GM23338 (cell line): ENCODE measurements at regions not wholly inside any gene's neighbourhood (a gene's known extent, or its start where the extent isn't known, plus 50 kb on each side); places are given as distances from the start of the nearest gene placed in this dataset.

ENCODE experiments used
- ATAC-seq: fragments of 200-7000 bp; cut with Tn5 transposase; 3 replicates; pipeline ENCODE4 v1.9.1; 2020
- DNase-seq: peaks from one replicate; pipeline ENCODE4 v3.0.0-alpha.2; 2015; ENCODE audit warnings: low spot score
- H2AFZ ChIP-seq: fragments of 200-600 bp; sonication (generic); 2 replicates; pipeline ENCODE4 v1.8.0; 2016; ENCODE audit warnings: antibody characterized with exemption, mild to moderate bottlenecking, moderate library complexity
- H3F3A ChIP-seq: fragments of 200-600 bp; sonication (generic); replicated peaks from 2 replicates; pipeline ENCODE4 v1.8.0; 2017; ENCODE audit warnings: antibody characterized with exemption, mixed run types, low read depth
- H3K27ac ChIP-seq: fragments of 200-600 bp; sonication (generic); 2 replicates; pipeline ENCODE4 v1.6.1; 2016; ENCODE audit warnings: low read depth
- H3K27me3 ChIP-seq: fragments of 200-600 bp; sonication (generic); 2 replicates; pipeline ENCODE4 v1.8.0; 2016; ENCODE audit warnings: mild to moderate bottlenecking, mixed run types, moderate library complexity; ENCODE audit not compliant: insufficient read depth
- H3K36me3 ChIP-seq: fragments of 200-600 bp; sonication (generic); 2 replicates; pipeline ENCODE4 v1.8.0; 2016; ENCODE audit warnings: mild to moderate bottlenecking; ENCODE audit not compliant: insufficient read depth
- H3K4me1 ChIP-seq: fragments of 200-600 bp; sonication (generic); 2 replicates; pipeline ENCODE4 v1.8.0; 2016; ENCODE audit warnings: mild to moderate bottlenecking, moderate library complexity; ENCODE audit not compliant: insufficient read depth
- H3K4me2 ChIP-seq: fragments of 200-600 bp; sonication (generic); 2 replicates; pipeline ENCODE4 v1.7.1; 2017; ENCODE audit warnings: mixed run types
- H3K4me3 ChIP-seq: fragments of 200-600 bp; sonication (generic); 2 replicates; pipeline ENCODE4 v1.6.1; 2016; ENCODE audit warnings: mixed run types
- H3K79me2 ChIP-seq: fragments of 200-600 bp; sonication (generic); replicated peaks from 2 replicates; pipeline ENCODE4 v1.8.0; 2017; ENCODE audit warnings: mild to moderate bottlenecking; ENCODE audit not compliant: insufficient read depth
- H3K9me2 ChIP-seq: fragments of 200-600 bp; sonication (generic); 2 replicates; pipeline ENCODE4 v1.8.0; 2017; ENCODE audit not compliant: insufficient read depth
- H4K20me1 ChIP-seq: fragments of 200-600 bp; sonication (generic); replicated peaks from 2 replicates; pipeline ENCODE4 v1.8.0; 2017; ENCODE audit warnings: mild to moderate bottlenecking; ENCODE audit not compliant: insufficient read depth
- H3K27ac Mint-ChIP-seq: 2 replicates; pipeline ENCODE4 v1.8.0; 2020; ENCODE audit warnings: inconsistent platforms, mild to moderate bottlenecking, moderate library complexity, mixed read lengths
- H3K27me3 Mint-ChIP-seq: 3 replicates; pipeline ENCODE4 v1.8.0; 2022; ENCODE audit warnings: low read depth, mild to moderate bottlenecking, moderate library complexity, mixed read lengths, inconsistent platforms; ENCODE audit not compliant: insufficient read depth, poor library complexity
- H3K36me3 Mint-ChIP-seq: 3 replicates; pipeline ENCODE4 v1.8.0; 2021; ENCODE audit warnings: low read depth, mild to moderate bottlenecking, inconsistent platforms, moderate library complexity, mixed read lengths
- H3K4me1 Mint-ChIP-seq: 3 replicates; pipeline ENCODE4 v1.8.0; 2020; ENCODE audit warnings: mild to moderate bottlenecking, inconsistent platforms, mixed read lengths
- H3K4me3 Mint-ChIP-seq: 3 replicates; pipeline ENCODE4 v1.8.0; 2021; ENCODE audit warnings: moderate library complexity, mild to moderate bottlenecking, inconsistent platforms, mixed read lengths
- H3K9me3 Mint-ChIP-seq: 3 replicates; pipeline ENCODE4 v1.8.0; 2020; ENCODE audit warnings: moderate library complexity, mild to moderate bottlenecking, inconsistent platforms, mixed read lengths
- CREB1 ChIP-seq: fragments of 250-450 bp; sonication (Bioruptor Pico); IDR thresholded peaks from 2 replicates; pipeline ENCODE4 v1.5.0; 2020; ENCODE audit warnings: low read depth, mild to moderate bottlenecking, moderate library complexity
- EZH2 ChIP-seq: fragments of 200-600 bp; sonication (generic); IDR thresholded peaks from one replicate; pipeline ENCODE4 v1.8.0; 2017; ENCODE audit warnings: antibody characterized with exemption, mild to moderate bottlenecking, low read depth; ENCODE audit not compliant: unreplicated experiment
- EZH2phosphoT487 ChIP-seq: fragments of 200-600 bp; sonication (generic); IDR thresholded peaks from one replicate; pipeline ENCODE4 v1.8.1; 2018; ENCODE audit warnings: antibody characterized with exemption; ENCODE audit not compliant: unreplicated experiment
- JUNB ChIP-seq: IDR thresholded peaks from one replicate; pipeline ENCODE4 v1.6.1; 2016; ENCODE audit warnings: antibody characterized with exemption; ENCODE audit not compliant: unreplicated experiment
- NANOG ChIP-seq: IDR thresholded peaks from 2 replicates; pipeline ENCODE4 v1.6.1; 2016; ENCODE audit warnings: antibody characterized with exemption, borderline replicate concordance
- POLR2AphosphoS5 ChIP-seq: IDR thresholded peaks from 2 replicates; pipeline ENCODE4 v1.6.1; 2016; ENCODE audit warnings: antibody characterized with exemption, low read depth
- STAT1 ChIP-seq: IDR thresholded peaks from one replicate; pipeline ENCODE4 v1.6.1; 2016; ENCODE audit warnings: antibody characterized with exemption; ENCODE audit not compliant: unreplicated experiment
- ZNF114 ChIP-seq: fragments of 250-450 bp; sonication (Bioruptor Pico); IDR thresholded peaks from 2 replicates; pipeline ENCODE4 v1.5.0; 2020; ENCODE audit warnings: mild to moderate bottlenecking, moderate library complexity
- ZNF331 ChIP-seq: fragments of 250-450 bp; sonication (Bioruptor Pico); IDR thresholded peaks from 2 replicates; pipeline ENCODE4 v1.5.0; 2020; ENCODE audit warnings: low read depth, mild to moderate bottlenecking, moderate library complexity
- TF ChIP-seq, protein P1 (sequence below): IDR thresholded peaks from one replicate; pipeline ENCODE4 v1.6.1; 2018; ENCODE audit warnings: antibody characterized with exemption; ENCODE audit not compliant: unreplicated experiment
- TF ChIP-seq, protein P2 (sequence below), 2 experiments: fragments of 200-600 bp in 1 of 2; sonication (generic) in 1 of 2; conservative IDR thresholded peaks; 2 replicates each; pipeline versions ENCODE4 v1.5.1 to v1.6.1; 2016 to 2017; ENCODE audit warnings: antibody characterized with exemption in 2 of 2, low read depth in 2 of 2, mild to moderate bottlenecking in 2 of 2, moderate library complexity in 1 of 2
- TF ChIP-seq, protein P3 (sequence below): fragments of 250-450 bp; sonication (Bioruptor Pico); IDR thresholded peaks from 2 replicates; pipeline ENCODE4 v1.5.0; 2020; ENCODE audit warnings: mild to moderate bottlenecking, moderate library complexity
- TF ChIP-seq, protein P4 (sequence below): IDR thresholded peaks from 2 replicates; pipeline ENCODE4 v1.6.1; 2016; ENCODE audit warnings: antibody characterized with exemption

DNA sequence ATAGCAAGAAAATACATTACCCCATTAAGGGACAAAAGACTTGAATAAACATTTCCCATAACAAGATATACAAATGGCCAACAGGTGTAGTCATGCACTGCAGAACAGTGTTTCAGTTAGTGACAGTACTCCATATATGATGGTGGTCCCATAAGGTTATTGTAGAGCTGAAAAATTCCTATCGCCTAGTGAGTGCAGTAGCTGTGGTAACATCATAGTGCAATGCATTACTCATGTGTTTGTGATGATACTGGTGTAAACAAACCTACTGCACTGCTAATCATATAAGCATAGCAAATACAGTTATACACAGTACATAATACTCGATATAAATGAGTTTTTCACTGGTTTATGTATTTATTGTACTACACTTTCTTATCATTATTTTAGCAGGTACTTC, 168.7 kb downstream of the C12orf75 start:
- H3K36me3 Mint-ChIP-seq: peaks cover 3% of the 10 kb centered on the region; the same call in 2 of the 3 replicates
- Histone ChIP-seq H3K4me1 (no peaks in the 10 kb centered on the region), H3K4me2 (no peak overlapping the region), H3K79me2 (no peaks in the 10 kb centered on the region), H3K9me2 (peaks cover 11% of the 10 kb centered on the region), H3K27ac (no peak overlapping the region), H2AFZ (no peak overlapping the region), H4K20me1 (no peaks in the 10 kb centered on the region), H3K4me3 (no peak overlapping the region), H3K27me3 (no peaks in the 10 kb centered on the region), H3F3A (no peaks in the 10 kb centered on the region), H3K36me3 (no peaks in the 10 kb centered on the region)
- H3K9me3 Mint-ChIP-seq: peaks cover 11% of the 10 kb centered on the region
- no peaks in the 10 kb centered on the region for H3K4me1 Mint-ChIP-seq
- no peak overlapping the region for H3K4me3 Mint-ChIP-seq
- no peak for ATAC-seq
- H3K27ac Mint-ChIP-seq: no peak overlapping the region
- H3K27me3 Mint-ChIP-seq: peaks cover 10% of the 10 kb centered on the region
- TF ChIP-seq NANOG (no peak), ZNF114 (no peak), POLR2AphosphoS5 (no peak), ZNF331 (no peak), JUNB (no peak), EZH2 (no peak), CREB1 (CRISPR knock-in tag) (no peak), STAT1 (no peak), EZH2phosphoT487 (no peak)
- TF ChIP-seq, protein P1, sequence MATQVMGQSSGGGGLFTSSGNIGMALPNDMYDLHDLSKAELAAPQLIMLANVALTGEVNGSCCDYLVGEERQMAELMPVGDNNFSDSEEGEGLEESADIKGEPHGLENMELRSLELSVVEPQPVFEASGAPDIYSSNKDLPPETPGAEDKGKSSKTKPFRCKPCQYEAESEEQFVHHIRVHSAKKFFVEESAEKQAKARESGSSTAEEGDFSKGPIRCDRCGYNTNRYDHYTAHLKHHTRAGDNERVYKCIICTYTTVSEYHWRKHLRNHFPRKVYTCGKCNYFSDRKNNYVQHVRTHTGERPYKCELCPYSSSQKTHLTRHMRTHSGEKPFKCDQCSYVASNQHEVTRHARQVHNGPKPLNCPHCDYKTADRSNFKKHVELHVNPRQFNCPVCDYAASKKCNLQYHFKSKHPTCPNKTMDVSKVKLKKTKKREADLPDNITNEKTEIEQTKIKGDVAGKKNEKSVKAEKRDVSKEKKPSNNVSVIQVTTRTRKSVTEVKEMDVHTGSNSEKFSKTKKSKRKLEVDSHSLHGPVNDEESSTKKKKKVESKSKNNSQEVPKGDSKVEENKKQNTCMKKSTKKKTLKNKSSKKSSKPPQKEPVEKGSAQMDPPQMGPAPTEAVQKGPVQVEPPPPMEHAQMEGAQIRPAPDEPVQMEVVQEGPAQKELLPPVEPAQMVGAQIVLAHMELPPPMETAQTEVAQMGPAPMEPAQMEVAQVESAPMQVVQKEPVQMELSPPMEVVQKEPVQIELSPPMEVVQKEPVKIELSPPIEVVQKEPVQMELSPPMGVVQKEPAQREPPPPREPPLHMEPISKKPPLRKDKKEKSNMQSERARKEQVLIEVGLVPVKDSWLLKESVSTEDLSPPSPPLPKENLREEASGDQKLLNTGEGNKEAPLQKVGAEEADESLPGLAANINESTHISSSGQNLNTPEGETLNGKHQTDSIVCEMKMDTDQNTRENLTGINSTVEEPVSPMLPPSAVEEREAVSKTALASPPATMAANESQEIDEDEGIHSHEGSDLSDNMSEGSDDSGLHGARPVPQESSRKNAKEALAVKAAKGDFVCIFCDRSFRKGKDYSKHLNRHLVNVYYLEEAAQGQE: no peak
- TF ChIP-seq, protein P2, sequence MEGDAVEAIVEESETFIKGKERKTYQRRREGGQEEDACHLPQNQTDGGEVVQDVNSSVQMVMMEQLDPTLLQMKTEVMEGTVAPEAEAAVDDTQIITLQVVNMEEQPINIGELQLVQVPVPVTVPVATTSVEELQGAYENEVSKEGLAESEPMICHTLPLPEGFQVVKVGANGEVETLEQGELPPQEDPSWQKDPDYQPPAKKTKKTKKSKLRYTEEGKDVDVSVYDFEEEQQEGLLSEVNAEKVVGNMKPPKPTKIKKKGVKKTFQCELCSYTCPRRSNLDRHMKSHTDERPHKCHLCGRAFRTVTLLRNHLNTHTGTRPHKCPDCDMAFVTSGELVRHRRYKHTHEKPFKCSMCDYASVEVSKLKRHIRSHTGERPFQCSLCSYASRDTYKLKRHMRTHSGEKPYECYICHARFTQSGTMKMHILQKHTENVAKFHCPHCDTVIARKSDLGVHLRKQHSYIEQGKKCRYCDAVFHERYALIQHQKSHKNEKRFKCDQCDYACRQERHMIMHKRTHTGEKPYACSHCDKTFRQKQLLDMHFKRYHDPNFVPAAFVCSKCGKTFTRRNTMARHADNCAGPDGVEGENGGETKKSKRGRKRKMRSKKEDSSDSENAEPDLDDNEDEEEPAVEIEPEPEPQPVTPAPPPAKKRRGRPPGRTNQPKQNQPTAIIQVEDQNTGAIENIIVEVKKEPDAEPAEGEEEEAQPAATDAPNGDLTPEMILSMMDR (conservative IDR thresholded peaks at IDR 0.05; ENCODE audit: low read depth in 2 of 2): no peak
- TF ChIP-seq, protein P3, sequence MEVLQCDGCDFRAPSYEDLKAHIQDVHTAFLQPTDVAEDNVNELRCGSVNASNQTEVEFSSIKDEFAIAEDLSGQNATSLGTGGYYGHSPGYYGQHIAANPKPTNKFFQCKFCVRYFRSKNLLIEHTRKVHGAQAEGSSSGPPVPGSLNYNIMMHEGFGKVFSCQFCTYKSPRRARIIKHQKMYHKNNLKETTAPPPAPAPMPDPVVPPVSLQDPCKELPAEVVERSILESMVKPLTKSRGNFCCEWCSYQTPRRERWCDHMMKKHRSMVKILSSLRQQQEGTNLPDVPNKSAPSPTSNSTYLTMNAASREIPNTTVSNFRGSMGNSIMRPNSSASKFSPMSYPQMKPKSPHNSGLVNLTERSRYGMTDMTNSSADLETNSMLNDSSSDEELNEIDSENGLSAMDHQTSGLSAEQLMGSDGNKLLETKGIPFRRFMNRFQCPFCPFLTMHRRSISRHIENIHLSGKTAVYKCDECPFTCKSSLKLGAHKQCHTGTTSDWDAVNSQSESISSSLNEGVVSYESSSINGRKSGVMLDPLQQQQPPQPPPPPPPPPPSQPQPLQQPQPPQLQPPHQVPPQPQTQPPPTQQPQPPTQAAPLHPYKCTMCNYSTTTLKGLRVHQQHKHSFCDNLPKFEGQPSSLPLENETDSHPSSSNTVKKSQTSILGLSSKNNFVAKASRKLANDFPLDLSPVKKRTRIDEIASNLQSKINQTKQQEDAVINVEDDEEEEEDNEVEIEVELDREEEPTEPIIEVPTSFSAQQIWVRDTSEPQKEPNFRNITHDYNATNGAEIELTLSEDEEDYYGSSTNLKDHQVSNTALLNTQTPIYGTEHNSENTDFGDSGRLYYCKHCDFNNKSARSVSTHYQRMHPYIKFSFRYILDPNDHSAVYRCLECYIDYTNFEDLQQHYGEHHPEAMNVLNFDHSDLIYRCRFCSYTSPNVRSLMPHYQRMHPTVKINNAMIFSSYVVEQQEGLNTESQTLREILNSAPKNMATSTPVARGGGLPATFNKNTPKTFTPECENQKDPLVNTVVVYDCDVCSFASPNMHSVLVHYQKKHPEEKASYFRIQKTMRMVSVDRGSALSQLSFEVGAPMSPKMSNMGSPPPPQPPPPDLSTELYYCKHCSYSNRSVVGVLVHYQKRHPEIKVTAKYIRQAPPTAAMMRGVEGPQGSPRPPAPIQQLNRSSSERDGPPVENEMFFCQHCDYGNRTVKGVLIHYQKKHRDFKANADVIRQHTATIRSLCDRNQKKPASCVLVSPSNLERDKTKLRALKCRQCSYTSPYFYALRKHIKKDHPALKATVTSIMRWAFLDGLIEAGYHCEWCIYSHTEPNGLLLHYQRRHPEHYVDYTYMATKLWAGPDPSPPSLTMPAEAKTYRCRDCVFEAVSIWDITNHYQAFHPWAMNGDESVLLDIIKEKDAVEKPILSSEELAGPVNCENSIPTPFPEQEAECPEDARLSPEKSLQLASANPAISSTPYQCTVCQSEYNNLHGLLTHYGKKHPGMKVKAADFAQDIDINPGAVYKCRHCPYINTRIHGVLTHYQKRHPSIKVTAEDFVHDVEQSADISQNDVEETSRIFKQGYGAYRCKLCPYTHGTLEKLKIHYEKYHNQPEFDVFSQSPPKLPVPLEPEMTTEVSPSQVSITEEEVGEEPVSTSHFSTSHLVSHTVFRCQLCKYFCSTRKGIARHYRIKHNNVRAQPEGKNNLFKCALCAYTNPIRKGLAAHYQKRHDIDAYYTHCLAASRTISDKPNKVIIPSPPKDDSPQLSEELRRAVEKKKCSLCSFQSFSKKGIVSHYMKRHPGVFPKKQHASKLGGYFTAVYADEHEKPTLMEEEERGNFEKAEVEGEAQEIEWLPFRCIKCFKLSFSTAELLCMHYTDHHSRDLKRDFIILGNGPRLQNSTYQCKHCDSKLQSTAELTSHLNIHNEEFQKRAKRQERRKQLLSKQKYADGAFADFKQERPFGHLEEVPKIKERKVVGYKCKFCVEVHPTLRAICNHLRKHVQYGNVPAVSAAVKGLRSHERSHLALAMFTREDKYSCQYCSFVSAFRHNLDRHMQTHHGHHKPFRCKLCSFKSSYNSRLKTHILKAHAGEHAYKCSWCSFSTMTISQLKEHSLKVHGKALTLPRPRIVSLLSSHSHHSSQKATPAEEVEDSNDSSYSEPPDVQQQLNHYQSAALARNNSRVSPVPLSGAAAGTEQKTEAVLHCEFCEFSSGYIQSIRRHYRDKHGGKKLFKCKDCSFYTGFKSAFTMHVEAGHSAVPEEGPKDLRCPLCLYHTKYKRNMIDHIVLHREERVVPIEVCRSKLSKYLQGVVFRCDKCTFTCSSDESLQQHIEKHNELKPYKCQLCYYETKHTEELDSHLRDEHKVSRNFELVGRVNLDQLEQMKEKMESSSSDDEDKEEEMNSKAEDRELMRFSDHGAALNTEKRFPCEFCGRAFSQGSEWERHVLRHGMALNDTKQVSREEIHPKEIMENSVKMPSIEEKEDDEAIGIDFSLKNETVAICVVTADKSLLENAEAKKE (CRISPR knock-in tag): no peak
- TF ChIP-seq, protein P4, sequence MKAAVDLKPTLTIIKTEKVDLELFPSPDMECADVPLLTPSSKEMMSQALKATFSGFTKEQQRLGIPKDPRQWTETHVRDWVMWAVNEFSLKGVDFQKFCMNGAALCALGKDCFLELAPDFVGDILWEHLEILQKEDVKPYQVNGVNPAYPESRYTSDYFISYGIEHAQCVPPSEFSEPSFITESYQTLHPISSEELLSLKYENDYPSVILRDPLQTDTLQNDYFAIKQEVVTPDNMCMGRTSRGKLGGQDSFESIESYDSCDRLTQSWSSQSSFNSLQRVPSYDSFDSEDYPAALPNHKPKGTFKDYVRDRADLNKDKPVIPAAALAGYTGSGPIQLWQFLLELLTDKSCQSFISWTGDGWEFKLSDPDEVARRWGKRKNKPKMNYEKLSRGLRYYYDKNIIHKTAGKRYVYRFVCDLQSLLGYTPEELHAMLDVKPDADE: no peak
- DNase-seq: no peak
